CD1c-positive myeloid dendritic cell (primary cell): ENCODE measurements at regions not wholly inside any gene's neighbourhood (a gene's known extent, or its start where the extent isn't known, plus 50 kb on each side); places are given as distances from the start of the nearest gene placed in this dataset.
"Not testable (repeated sequence)": the region's sequence is repeated elsewhere in the genome, so short reads cannot be mapped to it uniquely, and the experiment has no call there.

Source experiments
- DNase-seq: peaks from one replicate; pipeline ENCODE4 v3.0.0-alpha.2; 2016; ENCODE audit errors: extremely low spot score

DNA sequence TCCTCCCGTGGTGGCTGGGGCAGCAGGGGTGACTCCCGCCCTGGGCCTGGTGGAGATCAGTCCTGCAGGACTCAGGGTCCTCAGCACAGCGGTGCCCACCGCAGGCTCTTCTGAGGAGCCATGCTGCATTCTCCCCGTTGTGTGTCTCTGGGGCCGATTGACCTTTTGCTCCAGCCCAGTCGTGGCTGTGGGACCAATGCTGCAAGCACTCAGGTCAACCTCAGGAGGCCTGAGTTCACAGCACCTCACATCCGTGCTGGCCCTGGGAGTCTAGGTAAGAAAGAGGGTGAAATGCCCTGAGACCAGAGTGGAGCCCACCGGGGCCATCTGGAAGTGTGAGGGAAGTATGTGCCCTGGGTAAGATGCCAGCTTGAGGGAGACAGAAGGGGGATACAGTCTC, 316.1 kb upstream of the B3GAT1 start:
- DNase-seq, result no peak

DNA sequence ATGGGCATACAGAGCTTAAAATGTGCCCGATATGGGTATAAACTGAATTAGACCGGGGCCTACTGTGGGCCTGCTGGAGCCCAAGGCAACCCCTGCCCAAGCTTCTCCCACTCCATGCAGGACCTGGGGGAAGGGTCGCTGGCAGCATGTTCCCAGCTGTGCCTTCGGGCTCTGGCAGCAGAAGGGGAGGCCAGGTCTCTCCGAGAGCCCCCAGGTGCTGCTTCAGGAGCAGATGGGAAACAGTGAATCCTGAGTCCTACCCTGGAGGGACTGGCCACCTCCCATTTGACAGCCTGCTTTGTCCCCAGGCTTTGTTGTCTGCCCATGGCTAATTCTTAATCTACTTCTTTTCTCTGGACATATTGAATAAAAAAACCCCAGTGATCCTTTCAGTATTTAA, 315.6 kb upstream of the B3GAT1 start:
- DNase-seq, result no peak

DNA sequence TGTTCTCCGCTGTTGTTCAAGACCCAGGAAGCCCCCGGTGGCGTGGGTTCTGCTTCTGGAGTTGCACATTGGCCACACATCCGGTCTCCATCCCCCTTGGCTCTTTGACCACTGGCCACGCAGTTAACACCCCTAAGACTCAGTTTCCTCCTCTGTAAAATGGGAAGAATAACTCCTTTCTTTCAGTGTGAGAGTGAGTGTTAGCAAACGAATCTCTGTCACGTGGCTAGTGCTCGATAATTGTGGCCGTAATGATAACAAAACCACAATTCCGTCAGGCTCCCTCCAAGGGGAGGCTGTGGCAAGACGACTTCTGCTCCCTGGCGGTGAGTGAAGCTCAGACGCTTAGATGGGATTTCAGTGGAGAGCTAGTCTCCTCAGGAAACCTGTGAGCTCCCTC, 315.2 kb upstream of the B3GAT1 start:
- no peak for DNase-seq

DNA sequence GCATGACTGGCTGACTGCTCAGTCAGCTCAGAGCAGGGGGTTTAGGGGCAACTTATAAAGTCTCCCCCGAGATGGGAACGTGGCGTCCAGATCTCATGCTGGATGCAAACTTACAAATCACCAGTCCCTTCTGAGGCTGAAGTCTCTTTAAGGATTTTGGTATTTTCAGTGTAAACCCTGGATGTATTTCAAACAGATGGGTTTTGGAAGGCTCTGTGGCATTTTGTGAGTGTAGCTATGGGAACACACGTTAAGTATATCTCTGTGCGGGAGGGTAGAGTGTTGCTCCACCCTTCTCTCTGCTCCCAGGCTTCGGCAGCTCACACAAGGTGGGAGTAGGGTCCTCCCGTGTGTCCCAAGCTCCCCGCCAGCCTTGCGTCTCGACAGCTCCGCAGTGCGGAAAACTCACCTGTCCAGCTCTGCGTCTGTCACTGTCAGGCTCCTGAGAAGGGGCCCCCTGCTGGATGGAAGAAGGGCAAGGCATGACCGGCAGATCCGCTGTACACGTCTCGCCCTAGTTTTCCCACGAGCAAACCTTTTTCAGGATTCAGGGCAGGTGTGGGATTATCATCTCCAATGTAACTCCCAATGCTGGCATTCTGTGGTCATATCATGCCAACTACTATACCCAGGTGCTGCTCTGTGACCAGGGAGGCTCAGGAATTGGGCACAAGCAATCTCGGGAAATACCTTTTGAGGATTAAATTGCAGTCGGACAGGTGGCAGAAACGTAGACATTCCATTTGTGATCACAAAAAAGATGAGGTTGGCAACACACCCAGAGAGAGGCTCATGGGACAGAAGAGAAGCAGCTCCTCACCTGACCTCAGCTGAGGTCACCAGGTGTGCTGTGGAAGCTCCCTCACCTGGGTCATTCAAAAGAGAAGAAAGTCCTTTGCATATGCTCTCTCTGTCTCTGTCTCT, 313.9 kb upstream of the B3GAT1 start:
- no peak for DNase-seq

DNA sequence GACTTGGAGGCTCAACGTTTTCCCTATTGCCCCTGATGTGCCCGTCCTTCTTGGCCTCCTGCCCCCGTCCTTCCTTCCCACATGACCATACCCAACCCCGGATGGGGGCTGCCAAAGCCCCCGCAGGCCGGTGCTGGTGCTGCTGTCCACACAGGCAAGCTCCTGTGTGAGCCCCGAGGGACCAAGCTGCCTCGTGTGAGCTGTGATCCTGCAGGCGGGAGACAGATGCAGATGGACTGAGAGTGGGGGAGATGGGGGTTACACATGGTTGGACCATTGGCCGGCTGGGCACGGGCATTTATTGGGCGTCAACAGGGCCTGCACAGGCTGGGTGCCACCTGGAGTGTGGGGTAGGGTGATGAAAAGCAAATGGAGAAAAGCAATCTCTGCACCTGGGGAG, 313.2 kb upstream of the B3GAT1 start:
- DNase-seq, result no peak

DNA sequence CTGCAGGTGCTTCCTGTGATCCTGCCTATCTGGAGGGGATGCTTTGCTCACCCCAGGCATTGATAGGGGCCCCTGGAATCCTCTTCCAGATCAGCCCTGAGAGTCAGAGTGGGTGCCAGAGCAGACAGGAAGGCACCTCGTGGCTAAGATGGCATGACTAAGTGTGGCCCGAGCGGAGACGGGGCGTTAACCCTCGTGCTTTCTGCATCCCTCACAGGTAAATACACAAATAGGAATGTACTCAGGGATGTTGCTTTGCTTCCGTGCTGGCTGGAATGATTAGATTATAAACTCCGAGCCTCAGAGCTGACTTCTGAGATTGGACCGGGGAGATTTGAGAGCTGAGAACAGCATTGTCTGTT, 312.7 kb upstream of the B3GAT1 start:
- no peak for DNase-seq

DNA sequence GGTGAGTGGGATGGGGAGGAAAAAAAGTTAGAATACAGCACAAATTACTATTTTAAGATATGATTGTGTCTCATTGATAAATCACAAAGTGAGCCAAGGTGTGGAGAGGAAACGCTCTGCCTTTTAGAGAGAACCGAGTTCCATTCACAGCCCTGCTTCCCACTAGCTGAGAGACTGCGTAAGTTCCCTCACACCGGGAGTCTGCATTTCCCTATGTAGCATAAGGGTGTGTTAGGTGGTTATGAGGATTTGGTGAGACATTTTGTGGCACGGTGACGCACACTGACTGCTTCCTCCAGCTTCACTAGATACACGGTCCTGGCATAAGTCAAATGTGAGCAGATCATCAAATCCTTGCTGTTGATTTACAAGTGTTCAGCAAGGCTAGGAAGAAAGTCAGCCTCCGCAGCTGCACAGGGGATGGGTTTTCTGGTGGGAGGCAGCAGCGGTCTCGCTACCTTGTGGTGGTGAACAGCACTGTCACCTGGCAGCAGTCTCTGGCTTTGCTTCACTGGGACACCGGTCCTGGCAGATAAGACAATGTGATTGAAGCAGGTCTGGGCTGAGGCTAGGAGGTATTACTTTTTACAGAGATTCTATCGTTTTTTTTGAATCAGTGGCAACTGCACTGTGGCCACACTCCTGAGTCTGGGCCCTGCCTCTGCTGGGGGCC, 312.2 kb upstream of the B3GAT1 start:
- no peak for DNase-seq

DNA sequence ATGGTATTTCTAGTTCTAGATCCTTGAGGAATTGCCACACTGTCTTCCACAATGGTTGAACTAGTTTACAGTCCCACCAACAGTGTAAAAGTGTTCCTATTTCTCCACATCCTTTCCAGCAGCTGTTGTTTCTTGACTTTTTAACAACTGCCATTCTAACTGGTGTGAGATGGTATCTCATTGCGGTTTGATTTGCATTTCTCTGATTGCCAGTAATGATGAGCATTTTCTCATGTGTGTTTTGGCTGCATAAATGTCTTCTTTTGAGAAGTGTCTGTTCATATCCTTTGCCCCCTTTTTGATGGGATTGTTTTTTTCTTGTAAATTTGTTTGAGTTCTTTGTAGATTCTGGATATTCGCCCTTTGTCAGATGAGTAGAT, 308.6 kb upstream of the B3GAT1 start:
- not testable (repeated sequence) for DNase-seq

DNA sequence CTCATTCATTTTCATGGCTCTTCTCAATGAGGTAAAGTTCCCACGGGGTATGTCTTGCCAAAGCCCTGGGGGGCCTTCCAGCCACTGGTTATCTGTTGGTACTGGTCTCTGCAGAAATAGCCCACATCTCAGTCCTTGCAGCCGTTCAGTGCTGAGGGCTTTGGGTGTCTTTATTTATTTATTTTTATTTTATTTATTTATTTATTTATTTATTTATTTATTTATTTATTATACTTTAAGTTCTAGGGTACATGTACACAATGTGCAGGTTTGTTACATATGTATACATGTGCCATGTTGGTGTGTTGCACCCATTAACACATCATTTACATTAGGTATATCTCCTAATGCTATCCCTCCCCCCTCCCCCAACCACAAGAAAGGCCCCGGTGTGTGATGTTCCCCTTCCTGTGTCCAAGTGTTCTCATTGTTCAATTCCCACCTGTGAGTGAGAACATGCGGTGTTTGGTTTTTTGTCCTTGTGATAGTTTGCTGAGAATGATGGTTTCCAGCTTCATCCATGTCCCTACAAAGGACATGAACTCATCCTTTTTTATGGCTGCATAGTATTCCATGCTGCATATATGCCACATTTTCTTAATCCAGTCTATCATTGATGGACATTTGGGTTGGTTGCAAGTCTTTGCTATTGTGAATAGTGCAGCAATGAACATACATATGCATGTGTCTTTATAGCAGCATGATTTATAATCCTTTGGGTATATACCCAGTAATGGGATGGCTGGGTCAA, 308.1 kb upstream of the B3GAT1 start:
- not testable (repeated sequence) for DNase-seq

DNA sequence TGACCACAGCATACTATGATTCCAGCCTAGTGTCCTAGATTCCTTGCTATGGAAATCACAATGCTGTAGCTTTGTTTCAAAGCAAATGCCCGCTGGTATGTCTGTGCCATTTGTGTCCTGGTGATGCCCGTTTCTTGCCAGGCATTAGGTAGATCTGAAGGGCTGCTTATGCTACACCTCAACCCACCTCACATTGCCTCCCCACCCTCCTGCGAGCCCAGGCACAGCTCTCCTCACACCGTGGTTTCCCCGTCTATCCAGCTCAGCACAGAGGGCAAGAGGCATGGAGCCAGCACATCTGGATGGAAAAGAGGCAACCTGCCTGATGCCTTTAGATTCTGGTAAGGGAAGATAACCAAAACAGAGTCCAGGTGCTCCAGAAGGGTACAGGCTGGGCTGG, 307.4 kb upstream of the B3GAT1 start:
- no peak for DNase-seq

DNA sequence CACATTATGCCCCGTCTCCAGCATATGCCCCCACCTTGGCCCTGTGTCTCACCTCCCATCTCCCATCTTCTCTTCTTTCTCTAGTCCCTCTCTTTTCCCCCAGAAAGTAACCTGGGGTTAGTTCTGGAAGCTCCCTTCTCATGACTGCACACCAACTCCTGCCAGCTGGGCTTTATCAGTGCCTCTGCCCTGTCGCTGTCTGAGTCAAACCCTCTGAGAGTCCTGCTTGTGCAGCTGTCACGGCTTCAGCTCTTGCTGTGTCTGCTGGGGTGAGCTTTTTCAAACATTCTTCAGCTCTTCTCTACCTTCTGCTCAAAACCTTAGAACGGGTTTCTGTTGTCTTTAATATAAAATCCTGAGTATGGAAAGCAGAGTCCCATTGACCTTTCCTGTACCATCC, 304.5 kb upstream of the B3GAT1 start:
- DNase-seq, result no peak

DNA sequence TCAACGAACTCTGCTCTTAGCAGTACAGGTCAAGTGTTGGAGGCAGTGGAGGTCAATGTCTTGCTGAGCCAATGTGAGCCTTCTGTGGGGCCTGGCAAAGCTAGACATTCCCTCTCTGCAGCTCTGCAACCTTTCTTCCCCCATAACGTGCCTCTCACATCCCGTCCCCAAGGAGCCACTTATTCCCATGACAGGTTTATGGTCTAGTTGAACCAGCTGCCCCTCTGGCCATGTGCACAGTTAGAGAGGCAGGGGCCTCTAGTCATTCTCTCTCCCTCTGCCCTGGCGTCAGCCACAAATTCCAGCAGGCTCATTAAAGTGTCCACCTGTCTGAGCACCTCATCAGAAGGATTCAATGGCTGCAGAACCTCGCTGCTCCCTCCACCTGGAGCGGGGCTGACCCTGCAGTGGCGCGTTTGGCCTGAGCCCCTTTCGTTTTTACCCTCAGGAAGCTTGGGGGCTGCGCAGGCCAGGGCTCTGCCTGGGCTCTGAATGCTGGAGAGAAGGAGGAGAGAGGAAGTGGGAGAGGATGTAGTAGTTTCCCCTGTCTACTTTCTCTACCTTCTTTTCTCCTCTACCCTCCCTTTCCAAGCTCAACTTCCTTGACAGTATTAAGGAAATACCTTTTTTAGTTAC, 302.1 kb upstream of the B3GAT1 start:
- no peak for DNase-seq

DNA sequence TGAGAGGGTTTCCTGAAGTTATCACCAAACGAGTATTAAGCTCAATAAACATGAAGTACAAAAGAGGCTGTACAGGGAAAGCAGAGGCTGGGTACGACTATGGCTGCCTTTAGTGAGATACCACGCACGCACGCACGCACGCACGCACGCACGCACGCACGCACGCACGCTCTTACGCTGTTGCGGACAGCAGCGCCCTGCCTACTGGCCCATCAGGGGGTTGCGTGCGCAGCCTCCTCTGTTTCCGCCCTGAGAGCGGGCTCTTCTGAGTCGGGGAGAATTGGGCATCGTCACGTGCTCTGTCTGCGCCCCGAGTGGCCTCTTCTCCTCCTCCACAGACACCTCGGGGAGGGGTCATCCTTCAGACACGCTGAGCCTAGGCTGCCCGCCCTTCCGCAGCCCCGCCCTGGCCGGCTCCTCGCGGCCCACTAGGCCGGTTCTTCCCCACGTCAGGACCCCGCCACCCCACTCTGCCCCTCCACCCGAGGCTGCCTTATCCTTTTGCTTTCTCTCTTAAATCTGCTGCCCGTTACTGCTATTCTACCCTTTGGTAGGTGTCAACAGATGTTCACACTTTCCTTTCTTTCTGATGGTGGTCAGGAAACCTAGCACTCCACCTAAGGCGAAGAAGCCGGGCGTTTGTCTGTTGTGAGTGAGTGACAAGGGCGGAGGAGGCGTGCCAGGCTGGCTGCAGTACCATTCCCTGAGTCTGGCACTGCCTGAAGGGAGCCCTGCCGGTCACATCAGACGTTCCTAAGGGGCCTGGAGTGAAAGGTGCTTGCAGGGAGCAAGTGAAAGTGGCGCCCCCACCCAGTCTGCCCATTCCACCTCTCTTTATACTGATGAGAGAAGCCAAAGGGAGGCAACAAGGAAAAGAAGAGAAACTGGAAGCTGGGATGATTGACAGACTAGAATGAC, 300.4 kb upstream of the B3GAT1 start:
- DNase-seq, result no peak

DNA sequence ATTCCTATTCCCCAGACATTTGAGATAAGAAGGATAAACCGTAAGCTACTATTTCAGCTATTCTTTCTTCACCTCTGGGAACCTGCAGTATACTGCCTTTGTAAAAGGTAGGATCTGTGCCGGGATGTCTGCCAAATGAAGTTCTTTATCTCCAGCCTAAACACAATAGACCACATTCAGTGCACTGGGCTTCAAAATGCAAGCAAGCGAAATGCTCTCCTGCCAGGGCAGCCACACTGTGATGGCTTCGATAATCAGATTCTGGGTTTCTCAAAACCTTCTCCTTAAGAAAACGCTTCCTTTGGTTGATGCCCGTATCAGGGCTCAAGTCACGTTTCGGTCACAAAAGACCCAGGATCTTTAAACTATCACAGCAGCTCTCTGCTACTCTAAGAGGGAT, 299.5 kb upstream of the B3GAT1 start:
- DNase-seq, result no peak

DNA sequence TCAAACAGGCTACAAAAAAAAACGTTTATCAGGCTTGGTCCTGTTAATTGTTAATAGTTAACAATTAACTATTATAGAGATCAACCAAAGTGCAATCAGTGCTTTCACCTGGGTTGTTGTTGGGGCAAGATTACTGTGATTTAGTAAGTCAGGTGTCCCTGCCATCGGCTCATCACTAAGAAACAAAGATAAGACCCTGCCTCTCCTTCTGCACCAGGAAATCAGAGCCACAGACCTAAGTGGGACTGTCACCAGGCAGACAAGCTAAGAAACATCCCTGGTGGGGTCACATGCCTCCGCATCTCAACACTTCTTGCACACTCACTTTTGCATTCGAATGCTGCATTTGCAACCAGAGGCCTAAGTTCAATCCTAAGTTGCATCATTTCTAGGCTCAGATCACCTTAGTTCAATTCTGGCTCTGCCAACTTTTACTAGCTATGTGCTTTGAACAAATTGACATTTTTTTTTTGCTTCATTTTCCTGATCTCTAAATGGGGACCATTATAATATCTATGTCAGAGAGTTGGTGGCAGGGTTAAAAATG, 298.9 kb upstream of the B3GAT1 start:
- no peak for DNase-seq

DNA sequence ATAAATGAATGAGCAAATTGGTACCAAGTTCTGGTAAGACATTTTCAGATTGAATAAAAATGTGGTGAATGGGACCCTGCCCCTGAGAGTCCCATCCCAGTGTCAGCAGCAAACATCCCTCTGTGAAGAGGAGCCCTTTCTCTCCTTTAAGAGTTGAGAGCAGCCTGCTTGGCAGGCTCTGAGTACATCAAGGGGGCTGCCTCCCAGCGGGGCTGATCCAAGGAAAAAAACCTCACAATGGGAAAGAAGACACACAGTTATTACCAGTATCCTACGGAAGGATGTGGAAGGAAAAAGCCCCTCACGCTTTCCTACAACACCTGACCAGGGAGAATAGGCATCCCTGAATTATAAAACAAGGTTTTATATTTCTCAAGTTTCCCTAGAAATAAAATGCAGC, 293.8 kb upstream of the B3GAT1 start:
- DNase-seq, result no peak

DNA sequence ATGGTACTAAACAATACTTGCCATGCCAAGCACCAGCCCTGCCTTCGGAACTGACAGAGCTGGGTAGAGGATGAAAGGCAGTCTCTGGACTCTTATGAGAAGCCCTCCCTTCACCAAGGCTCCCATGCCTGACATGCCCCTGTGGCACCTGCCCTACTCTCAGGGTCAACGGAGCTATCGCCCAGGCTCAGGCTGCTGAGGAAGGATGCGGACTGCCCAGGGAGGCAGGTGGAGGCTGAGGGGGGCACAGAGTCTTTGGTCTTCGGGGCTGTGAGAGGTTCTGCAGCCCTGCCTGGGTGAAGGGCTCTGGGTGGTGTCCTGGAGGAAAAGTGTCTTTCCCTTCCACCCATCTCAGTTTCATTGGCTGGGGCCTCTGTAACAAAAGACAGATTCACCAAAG, 290.8 kb upstream of the B3GAT1 start:
- DNase-seq, result no peak

DNA sequence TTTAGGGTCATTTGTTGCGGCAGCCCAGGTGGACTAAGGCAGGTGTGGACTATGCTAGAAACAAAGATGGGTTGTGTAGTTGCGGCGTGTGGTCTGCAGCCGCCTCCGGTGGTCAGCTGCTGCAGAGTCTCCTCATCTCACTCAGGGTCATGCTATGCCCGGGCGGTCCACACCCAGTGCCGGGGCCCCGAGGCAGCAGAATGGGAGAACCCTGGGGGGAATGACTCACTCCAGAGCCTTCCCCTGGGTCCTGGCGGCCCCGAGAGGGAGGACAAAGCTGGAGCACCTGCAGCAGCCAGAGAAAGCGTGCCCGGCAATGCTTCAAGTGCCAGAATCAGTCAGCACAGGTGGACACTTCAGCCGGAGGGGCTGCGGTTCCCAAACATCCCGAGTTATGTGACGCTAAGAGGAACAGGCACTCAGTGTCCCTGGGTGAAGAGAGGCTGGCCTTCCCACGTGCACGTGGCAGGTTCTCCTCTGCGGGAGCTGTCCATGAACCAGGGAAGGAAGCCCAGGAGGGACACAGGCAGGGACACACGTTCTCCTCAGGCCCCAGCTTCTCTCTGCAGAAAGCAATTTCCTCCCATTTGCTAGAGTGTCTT, 289.6 kb upstream of the B3GAT1 start:
- no peak for DNase-seq

DNA sequence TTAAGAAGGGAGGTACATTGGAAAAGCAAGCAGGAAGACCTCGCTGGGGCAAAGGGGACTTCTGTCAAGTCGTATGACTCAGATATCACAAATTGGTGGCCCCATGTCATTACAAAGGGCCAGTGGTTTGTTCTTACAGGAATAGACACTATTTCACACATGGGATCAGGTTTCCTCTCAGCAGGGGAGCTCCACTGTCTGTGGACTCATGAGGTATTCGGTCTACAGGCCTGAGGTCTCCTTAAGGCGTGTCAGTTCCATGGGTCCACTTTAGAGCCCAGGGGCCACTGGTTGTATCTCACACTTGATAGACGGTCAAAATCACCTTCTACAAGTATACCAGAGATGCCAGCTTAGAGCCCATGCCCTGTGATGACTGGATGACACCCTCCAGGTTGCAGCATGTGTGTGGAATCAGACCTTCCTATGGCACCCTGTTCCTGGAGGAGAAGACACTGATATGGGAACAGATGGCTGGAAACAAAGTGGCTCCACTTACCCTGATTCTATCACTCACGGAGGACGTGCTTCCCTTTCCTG, 288.1 kb upstream of the B3GAT1 start:
- DNase-seq, result no peak

DNA sequence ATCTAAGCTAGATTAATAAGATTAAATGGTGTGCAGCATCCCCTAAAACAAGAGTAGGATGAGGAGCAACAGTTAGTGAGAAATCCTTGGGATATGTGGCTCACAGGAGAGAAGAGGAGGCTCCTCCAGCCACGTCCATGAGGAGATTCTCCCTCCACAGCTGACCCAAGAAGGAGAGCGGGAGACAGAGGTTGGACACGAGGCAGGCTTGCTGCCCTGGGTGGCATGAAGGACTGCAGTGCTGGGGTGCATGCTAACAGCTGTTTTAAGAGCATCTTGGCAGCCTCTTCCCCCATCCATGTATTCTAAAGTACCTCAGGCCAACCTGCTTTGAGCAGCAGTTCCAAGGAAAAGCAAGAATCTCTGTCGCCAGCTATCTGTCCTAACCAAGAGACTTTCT, 284.4 kb upstream of the B3GAT1 start:
- DNase-seq, result no peak
